Keratinocyte (primary cell): ENCODE measurements at regions not wholly inside any gene's neighbourhood (a gene's known extent, or its start where the extent isn't known, plus 50 kb on each side); places are given as distances from the start of the nearest gene placed in this dataset.

Source experiments
- DNase-seq: peaks from one replicate; pipeline ENCODE4 v3.0.0-alpha.2; 2011; ENCODE audit warnings: low read depth, missing footprints, low spot score
- FAIRE-seq: peaks from 2 replicates; lab custom pipeline; 2011; peaks lifted over from hg19 to GRCh38; lab: Jason Lieb, UNC
- H2AFZ ChIP-seq: 2 replicates; pipeline ENCODE4 v1.6.0; 2012; ENCODE audit warnings: low read length, control low read depth, inconsistent platforms; ENCODE audit not compliant: control insufficient read depth
- H3K27ac ChIP-seq: 2 replicates; pipeline ENCODE4 v1.5.1; 2011; ENCODE audit warnings: low read length; ENCODE audit not compliant: control insufficient read depth, insufficient read depth
- H3K27me3 ChIP-seq: 3 replicates; pipeline ENCODE4 v1.6.0; 2011; ENCODE audit warnings: low read length; ENCODE audit not compliant: control insufficient read depth, insufficient read depth; ENCODE audit errors: extremely low read depth
- H3K36me3 ChIP-seq, 2 experiments: 2 replicates in 1 of 2; 3 replicates in 1 of 2; pipeline ENCODE4 v1.5.1; 2011; ENCODE audit warnings: low read length in 2 of 2, mild to moderate bottlenecking in 1 of 2; ENCODE audit not compliant: control insufficient read depth in 2 of 2, insufficient read depth in 2 of 2; ENCODE audit errors: extremely low read depth in 1 of 2
- H3K4me1 ChIP-seq: 3 replicates; pipeline ENCODE4 v1.5.1; 2011; ENCODE audit warnings: low read length; ENCODE audit not compliant: control insufficient read depth, insufficient read depth; ENCODE audit errors: extremely low read depth
- H3K4me2 ChIP-seq: 3 replicates; pipeline ENCODE4 v1.6.0; 2011; ENCODE audit warnings: low read depth, low read length; ENCODE audit not compliant: control insufficient read depth, insufficient read depth; ENCODE audit errors: extremely low read depth
- H3K4me3 ChIP-seq, 3 experiments: fragments of 200-600 bp in 1 of 3; sonication (generic) in 1 of 3; 2 replicates in 2 of 3; 3 replicates in 1 of 3; pipeline ENCODE4 v1.5.1; 2011 to 2016; ENCODE audit warnings: low read length in 3 of 3, mild to moderate bottlenecking in 3 of 3, control low read depth in 2 of 3, inconsistent platforms in 1 of 3, low read depth in 1 of 3, mixed read lengths in 1 of 3, mixed run types in 1 of 3, moderate library complexity in 1 of 3; ENCODE audit not compliant: control insufficient read depth in 2 of 3, insufficient read depth in 2 of 3; ENCODE audit errors: extremely low read depth in 1 of 3
- H3K79me2 ChIP-seq: 2 replicates; pipeline ENCODE4 v1.6.0; 2012; ENCODE audit warnings: low read length; ENCODE audit not compliant: control insufficient read depth, insufficient read depth
- H3K9ac ChIP-seq: 3 replicates; pipeline ENCODE4 v1.6.0; 2011; ENCODE audit warnings: low read length; ENCODE audit not compliant: control insufficient read depth, insufficient read depth; ENCODE audit errors: extremely low read depth
- H3K9me1 ChIP-seq: 3 replicates; pipeline ENCODE4 v1.6.0; 2011; ENCODE audit warnings: low read length; ENCODE audit not compliant: control insufficient read depth, insufficient read depth; ENCODE audit errors: extremely low read depth
- H3K9me3 ChIP-seq: 2 replicates; pipeline ENCODE4 v1.5.1; 2012; ENCODE audit warnings: low read depth, low read length; ENCODE audit not compliant: control insufficient read depth
- H4K20me1 ChIP-seq: 3 replicates; pipeline ENCODE4 v1.6.0; 2011; ENCODE audit warnings: low read length; ENCODE audit not compliant: control insufficient read depth, insufficient read depth; ENCODE audit errors: extremely low read depth
- CTCF ChIP-seq, 3 experiments: IDR thresholded peaks in 1 of 3; conservative IDR thresholded peaks in 1 of 3; optimal IDR thresholded peaks in 1 of 3; 2 replicates in 2 of 3; 3 replicates in 1 of 3; pipeline versions ENCODE3 to v1.5.1; 2011; ENCODE audit warnings: low read length in 3 of 3, mild to moderate bottlenecking in 3 of 3, moderate library complexity in 2 of 3, control low read depth in 1 of 3, inconsistent platforms in 1 of 3; ENCODE audit not compliant: insufficient read depth in 2 of 3; ENCODE audit errors: extremely low read depth in 1 of 3
- EZH2 ChIP-seq: IDR thresholded peaks from one replicate; pipeline ENCODE4 v1.6.1; 2012; ENCODE audit warnings: inconsistent platforms, mild to moderate bottlenecking, low read length, moderate library complexity
- dilution Hi-C: fragments of 300-500 bp; cut with MboI; formaldehyde crosslinking; loops from one replicate; pipeline ENCODE4 v1.7.0; 2020; ENCODE audit warnings: low sequenced_read_pairs; ENCODE audit not compliant: extremely low pct_ligation_motif_present

DNA sequence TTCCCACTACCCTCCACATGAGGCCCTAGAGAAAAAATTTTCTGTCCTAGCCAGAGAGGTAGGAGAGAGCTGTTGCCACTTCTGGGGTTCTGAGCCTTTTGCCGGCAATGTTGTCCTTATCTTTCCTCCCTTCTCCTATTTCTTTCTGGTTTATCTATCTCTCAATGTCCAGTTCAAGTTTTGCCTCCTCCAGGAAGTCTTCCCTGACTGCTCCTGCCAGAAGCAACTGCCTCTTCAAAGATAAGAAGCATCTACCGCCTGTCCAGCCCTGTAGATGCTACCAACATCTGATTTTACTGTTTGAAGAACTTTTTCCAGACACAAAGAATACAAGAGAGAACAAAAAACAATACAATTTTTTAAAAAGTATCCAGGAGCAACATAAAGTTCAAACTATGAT lies 220.8 kb upstream of the KLHL29 start:
- Histone ChIP-seq H3K9me1 (no peaks in the 10 kb centered on the region), H3K27ac (no peak overlapping the region), H3K79me2 (no peaks in the 10 kb centered on the region), H3K4me2 (no peak overlapping the region), H3K27me3 (no peaks in the 10 kb centered on the region), H3K9me3 (no peaks in the 10 kb centered on the region), H3K9ac (no peak overlapping the region), H3K4me1 (no peaks in the 10 kb centered on the region), H3K4me3 (no peak overlapping the region), H3K36me3 (no peaks in the 10 kb centered on the region), H2AFZ (no peak overlapping the region), H4K20me1 (no peaks in the 10 kb centered on the region)
- dilution Hi-C loops = no loop called here
- TF ChIP-seq EZH2 (no peak), CTCF (optimal IDR thresholded peaks at IDR 0.05 in 1 of 3, IDR thresholded peaks at IDR 0.05 in 1 of 3, conservative IDR thresholded peaks at IDR 0.05 in 1 of 3; ENCODE audit: extremely low read depth in 1 of 3, insufficient read depth in 2 of 3, low read length in 3 of 3) (no peak)
- DNase-seq = no peak
- no peak for FAIRE-seq

- Histone ChIP-seq H3K4me2 (no peak overlapping the region), H3K36me3 (no peaks in the 10 kb centered on the region), H3K4me1 (no peaks in the 10 kb centered on the region), H3K27me3 (no peaks in the 10 kb centered on the region), H3K4me3 (no peak overlapping the region), H4K20me1 (no peaks in the 10 kb centered on the region), H3K9me3 (no peaks in the 10 kb centered on the region), H3K9ac (no peak overlapping the region), H2AFZ (no peak overlapping the region), H3K79me2 (no peaks in the 10 kb centered on the region), H3K27ac (no peak overlapping the region), H3K9me1 (no peaks in the 10 kb centered on the region)
- FAIRE-seq (no peak), DNase-seq (no peak)
- TF ChIP-seq EZH2 (no peak), CTCF (optimal IDR thresholded peaks at IDR 0.05 in 1 of 3, IDR thresholded peaks at IDR 0.05 in 1 of 3, conservative IDR thresholded peaks at IDR 0.05 in 1 of 3; ENCODE audit: extremely low read depth in 1 of 3, insufficient read depth in 2 of 3, low read length in 3 of 3) (no peak)
- dilution Hi-C loops = no loop called here
Measured at GRCh38 chr2:23169896-23170295, 215.1 kb upstream of the KLHL29 start.
